IPS-20b (cell line): ENCODE measurements at regions not wholly inside any gene's neighbourhood (a gene's known extent, or its start where the extent isn't known, plus 50 kb on each side); places are given as distances from the start of the nearest gene placed in this dataset.

Source experiments
- H3K27ac ChIP-seq: one replicate; pipeline ENCODE4 v1.5.1; 2013; ENCODE audit warnings: low read length
- H3K27me3 ChIP-seq: 2 replicates; pipeline ENCODE4 v1.6.1; 2013; ENCODE audit warnings: mild to moderate bottlenecking, low read length, inconsistent platforms; ENCODE audit not compliant: insufficient read depth
- H3K36me3 ChIP-seq: 2 replicates; pipeline ENCODE4 v1.6.1; 2013; ENCODE audit warnings: low read depth, mild to moderate bottlenecking, inconsistent platforms, low read length, moderate library complexity; ENCODE audit not compliant: insufficient read depth
- H3K4me1 ChIP-seq: 2 replicates; pipeline ENCODE4 v1.6.1; 2013; ENCODE audit warnings: mild to moderate bottlenecking, control low read depth, inconsistent platforms, low read length, moderate library complexity; ENCODE audit not compliant: insufficient read depth
- H3K4me3 ChIP-seq: 2 replicates; pipeline ENCODE4 v1.5.1; 2013; ENCODE audit warnings: mild to moderate bottlenecking, low read length, inconsistent platforms
- H3K9ac ChIP-seq: 2 replicates; pipeline ENCODE4 v1.6.1; 2013; ENCODE audit warnings: low read depth, mild to moderate bottlenecking, inconsistent platforms, low read length, moderate library complexity
- H3K9me3 ChIP-seq: 2 replicates; pipeline ENCODE4 v1.6.1; 2013; ENCODE audit warnings: mild to moderate bottlenecking, low read depth, low read length, inconsistent platforms; ENCODE audit not compliant: insufficient read depth

- no peaks in the 10 kb centered on the region for H3K9me3 ChIP-seq
- no peak overlapping the region for H3K9ac ChIP-seq
- no peaks in the 10 kb centered on the region for H3K4me1 ChIP-seq
- H3K27ac ChIP-seq: no peak overlapping the region
- H3K4me3 ChIP-seq: no peak overlapping the region
- H3K36me3 ChIP-seq: no peaks in the 10 kb centered on the region
- no peaks in the 10 kb centered on the region for H3K27me3 ChIP-seq
Measured at GRCh38 chr10:118481871-118482270, 113.6 kb downstream of the PRLHR start.

DNA sequence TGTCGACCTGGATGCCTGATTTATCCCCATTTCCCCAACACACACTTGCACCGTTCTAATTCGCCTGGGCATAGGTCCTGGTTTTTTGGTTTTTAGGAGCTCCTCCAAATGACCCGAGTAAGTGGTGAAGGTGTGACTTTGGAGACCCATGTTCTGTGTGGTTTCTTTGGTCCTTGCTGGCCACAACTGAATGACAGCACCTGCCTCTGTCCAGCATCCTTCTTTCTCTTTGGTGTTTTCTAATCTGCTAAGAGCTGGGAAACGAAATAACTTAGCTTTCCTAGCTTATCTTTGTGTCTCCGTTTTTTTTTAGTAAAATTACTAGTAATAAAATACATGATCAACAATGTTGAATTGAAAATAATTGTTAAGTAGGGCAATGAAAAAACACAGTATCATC is 120.2 kb downstream of the PRLHR start:
- no peaks in the 10 kb centered on the region for H3K4me1 ChIP-seq
- H3K27me3 ChIP-seq: no peaks in the 10 kb centered on the region
- H3K9ac ChIP-seq: no peak overlapping the region
- H3K36me3 ChIP-seq: no peaks in the 10 kb centered on the region
- no peak overlapping the region for H3K27ac ChIP-seq
- H3K9me3 ChIP-seq: no peaks in the 10 kb centered on the region
- no peak overlapping the region for H3K4me3 ChIP-seq

DNA sequence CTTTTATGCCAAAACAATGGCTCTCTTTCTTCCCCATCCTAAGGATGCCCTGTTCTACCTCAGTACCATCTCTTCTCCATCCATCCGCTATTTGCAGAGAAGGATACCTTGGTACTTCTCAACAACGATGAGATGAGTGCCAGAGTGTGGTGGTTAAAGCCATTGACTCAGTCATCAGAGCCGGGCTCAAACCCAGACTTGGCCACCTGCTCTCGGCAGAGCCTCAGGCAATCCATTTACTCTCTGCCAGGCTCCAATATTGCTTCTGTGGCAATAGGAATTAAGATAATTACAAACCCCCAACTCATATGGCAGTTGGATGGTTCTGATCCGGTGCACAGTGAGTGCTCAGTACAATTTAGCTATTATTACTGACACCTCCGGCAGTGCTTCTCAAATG is 121.3 kb downstream of the PRLHR start:
- H3K36me3 ChIP-seq: no peaks in the 10 kb centered on the region
- H3K27me3 ChIP-seq: no peaks in the 10 kb centered on the region
- H3K9ac ChIP-seq: no peak overlapping the region
- H3K4me3 ChIP-seq: no peak overlapping the region
- no peak overlapping the region for H3K27ac ChIP-seq
- H3K9me3 ChIP-seq: no peaks in the 10 kb centered on the region
- H3K4me1 ChIP-seq: no peaks in the 10 kb centered on the region

GRCh38 chr10:118473305-118473960 is 122.0 kb downstream of the PRLHR start:
- Histone ChIP-seq H3K9ac (no peak overlapping the region), H3K27ac (no peak overlapping the region), H3K36me3 (no peaks in the 10 kb centered on the region), H3K4me3 (no peak overlapping the region), H3K9me3 (no peaks in the 10 kb centered on the region), H3K4me1 (no peaks in the 10 kb centered on the region), H3K27me3 (no peaks in the 10 kb centered on the region)

DNA sequence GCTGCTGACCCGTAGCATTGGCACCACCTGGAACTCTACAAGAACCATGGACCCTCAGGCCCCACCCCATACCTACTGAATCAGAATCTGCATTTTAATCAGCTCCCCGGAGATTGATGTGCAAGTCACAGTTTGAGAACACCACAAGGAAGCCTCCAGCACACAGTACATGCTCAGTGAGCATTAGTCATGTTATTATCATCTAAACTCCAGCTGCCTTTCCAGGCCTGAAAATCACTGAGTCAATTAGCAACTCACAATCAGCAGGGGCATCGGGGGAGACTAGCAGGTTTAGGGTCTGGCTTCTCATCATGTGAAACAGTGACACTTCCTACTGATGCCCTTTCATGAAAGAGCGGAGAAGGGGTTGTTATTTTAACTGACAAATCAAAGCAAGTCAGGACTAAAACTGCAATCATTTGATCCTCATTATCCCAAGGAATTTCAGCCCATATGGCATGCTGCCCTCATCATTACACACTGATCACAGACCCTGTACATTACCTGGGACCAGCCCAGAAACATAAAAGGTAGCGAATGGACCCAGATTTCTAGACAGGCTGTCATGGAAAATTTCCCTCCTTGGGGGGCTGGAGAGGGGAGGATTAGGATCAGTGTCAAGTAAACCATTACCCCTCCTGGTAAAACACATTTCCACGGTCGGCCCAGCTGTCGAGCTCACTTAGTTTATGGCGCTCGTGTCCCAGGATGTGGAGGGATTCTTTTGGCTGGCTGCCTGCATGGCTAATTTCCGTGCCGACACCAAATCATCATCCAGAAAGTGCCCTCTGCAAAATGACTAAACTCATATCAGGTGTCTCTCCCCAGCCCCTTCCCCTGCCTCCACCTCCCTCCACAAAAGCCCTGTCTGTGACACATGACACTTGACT is 122.8 kb downstream of the PRLHR start:
- Histone ChIP-seq H3K4me3 (no peak overlapping the region), H3K4me1 (no peaks in the 10 kb centered on the region), H3K27me3 (no peaks in the 10 kb centered on the region), H3K36me3 (no peaks in the 10 kb centered on the region), H3K27ac (no peak overlapping the region), H3K9ac (no peak overlapping the region), H3K9me3 (no peaks in the 10 kb centered on the region)

DNA sequence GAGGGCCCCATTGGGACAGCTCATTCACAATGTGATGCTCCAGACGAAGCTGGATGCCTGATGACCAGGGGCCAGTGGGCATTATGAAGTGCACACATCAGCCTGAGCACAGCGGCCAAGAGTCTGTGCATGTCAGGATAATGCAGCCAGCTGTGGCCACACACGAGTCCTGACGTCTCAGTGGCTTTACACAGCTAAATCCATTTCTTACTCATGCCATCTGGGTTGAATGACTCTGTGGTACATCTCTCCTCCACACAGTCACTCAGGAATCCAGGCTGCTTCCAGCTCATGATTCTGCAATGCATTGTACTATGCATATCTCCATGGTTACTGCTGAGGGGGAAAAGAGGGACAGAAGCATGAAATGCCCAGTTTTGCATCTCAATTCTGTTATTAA is 123.6 kb downstream of the PRLHR start:
- no peak overlapping the region for H3K4me3 ChIP-seq
- H3K27ac ChIP-seq: no peak overlapping the region
- no peaks in the 10 kb centered on the region for H3K4me1 ChIP-seq
- H3K9ac ChIP-seq: no peak overlapping the region
- H3K36me3 ChIP-seq: no peaks in the 10 kb centered on the region
- no peaks in the 10 kb centered on the region for H3K9me3 ChIP-seq
- no peaks in the 10 kb centered on the region for H3K27me3 ChIP-seq

DNA sequence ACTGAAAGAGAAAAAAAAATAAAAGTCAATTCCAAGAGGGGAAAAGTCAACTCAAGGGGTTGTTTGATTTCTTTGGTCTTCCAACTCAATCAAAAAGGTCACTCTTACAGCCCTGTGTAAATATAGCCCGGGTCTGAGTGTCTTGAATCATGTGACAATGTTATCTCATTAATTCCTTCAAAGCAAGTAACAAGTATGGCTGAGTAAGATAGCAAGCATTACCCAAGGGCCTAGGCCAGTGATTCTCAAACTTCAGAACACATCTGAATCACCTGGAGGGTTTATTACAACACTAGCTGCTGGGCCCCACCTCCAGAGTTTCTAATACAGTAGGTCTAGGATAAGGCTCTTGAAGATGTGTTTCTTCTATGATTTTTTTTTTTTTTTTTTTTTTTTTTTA is 125.0 kb downstream of the PRLHR start:
- no peak overlapping the region for H3K27ac ChIP-seq
- no peaks in the 10 kb centered on the region for H3K27me3 ChIP-seq

DNA sequence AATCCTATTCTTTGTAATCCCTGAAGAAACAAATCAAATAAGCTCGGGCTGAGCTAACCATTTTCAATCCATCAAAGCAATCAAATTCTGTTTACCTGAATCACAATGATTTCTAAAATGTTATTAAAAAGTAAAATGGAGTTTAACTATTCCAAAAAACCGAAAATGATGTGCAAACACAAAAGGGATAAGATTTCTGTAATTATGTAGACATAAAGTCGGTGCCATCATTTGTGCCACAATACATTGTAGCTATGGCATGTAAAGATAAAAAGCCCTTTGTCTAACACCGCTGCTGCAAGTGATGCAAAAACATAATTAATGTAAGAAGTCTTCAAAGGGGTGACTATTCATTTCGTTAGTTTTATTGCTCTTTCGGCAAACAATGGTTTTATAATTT is 125.1 kb upstream of the FAM204A start:
- Histone ChIP-seq H3K36me3 (no peaks in the 10 kb centered on the region), H3K9ac (no peak overlapping the region), H3K27me3 (no peaks in the 10 kb centered on the region), H3K4me1 (no peaks in the 10 kb centered on the region), H3K9me3 (no peaks in the 10 kb centered on the region), H3K4me3 (no peak overlapping the region), H3K27ac (no peak overlapping the region)

More for the DNA sequence above, 125.0 kb downstream of the PRLHR start:
- H3K9ac ChIP-seq: no peak overlapping the region
- no peaks in the 10 kb centered on the region for H3K36me3 ChIP-seq
- H3K9me3 ChIP-seq: no peaks in the 10 kb centered on the region
- H3K4me1 ChIP-seq: no peaks in the 10 kb centered on the region
- H3K4me3 ChIP-seq: no peak overlapping the region

DNA sequence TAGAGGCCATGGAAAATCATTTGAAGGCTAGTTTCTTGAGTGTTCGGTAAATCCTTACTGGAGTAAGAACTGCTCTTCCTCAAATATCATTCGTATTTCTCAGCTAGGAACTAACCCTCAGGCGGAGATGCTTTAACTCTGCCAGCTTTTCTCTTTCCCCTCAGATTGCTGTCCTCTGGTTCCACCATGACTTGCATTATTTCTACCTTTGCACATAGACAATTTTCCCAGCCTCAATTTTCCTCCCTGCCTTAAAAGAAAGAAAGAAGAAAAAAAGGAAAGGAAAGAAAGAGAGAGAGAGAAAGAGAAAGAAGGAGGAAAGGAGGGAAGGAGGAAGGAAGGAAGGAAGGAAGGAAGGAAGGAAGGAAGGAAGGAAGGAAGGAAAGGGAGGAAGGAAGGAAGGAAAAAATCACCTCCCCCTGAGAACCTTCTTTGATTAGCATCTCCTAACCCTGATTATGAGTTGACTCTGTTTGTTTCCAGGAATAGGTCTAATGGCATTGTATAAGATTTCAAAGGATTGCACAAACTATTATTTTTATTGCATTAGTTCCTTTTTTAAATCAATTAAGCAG is 123.3 kb upstream of the FAM204A start:
- H3K9me3 ChIP-seq: no peaks in the 10 kb centered on the region
- no peak overlapping the region for H3K4me3 ChIP-seq
- H3K9ac ChIP-seq: no peak overlapping the region
- no peak overlapping the region for H3K27ac ChIP-seq
- H3K27me3 ChIP-seq: no peaks in the 10 kb centered on the region
- no peaks in the 10 kb centered on the region for H3K36me3 ChIP-seq
- H3K4me1 ChIP-seq: no peaks in the 10 kb centered on the region

- Histone ChIP-seq H3K9ac (no peak overlapping the region), H3K4me3 (no peak overlapping the region), H3K4me1 (no peaks in the 10 kb centered on the region), H3K27me3 (peaks cover 7% of the 10 kb centered on the region; the same call in 1 of the 2 replicates), H3K9me3 (no peaks in the 10 kb centered on the region), H3K36me3 (no peaks in the 10 kb centered on the region), H3K27ac (no peak overlapping the region)
Measured at GRCh38 chr10:118463740-118464139, 121.6 kb upstream of the FAM204A start.

DNA sequence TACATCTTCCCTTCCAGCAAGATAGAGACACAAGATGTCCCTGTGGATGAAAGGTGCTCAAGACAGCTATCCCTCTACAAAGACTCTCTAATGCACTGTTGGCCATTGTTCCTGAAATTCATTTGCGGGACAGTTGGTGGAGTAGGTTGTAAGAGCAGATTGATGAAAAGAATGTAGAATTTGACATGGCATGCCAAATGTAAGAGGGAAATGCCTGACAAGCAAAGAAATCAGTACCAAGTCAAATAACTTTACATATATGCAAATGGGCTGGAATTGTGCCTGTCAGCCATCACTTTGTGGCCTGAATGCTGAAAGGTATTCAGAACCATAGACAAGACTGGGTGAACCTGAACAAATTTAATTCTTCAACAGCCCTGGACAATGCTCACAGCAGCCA is 120.3 kb upstream of the FAM204A start:
- no peaks in the 10 kb centered on the region for H3K36me3 ChIP-seq
- no peak overlapping the region for H3K27ac ChIP-seq
- H3K9me3 ChIP-seq: no peaks in the 10 kb centered on the region
- no peak overlapping the region for H3K4me3 ChIP-seq
- H3K9ac ChIP-seq: no peak overlapping the region
- no peaks in the 10 kb centered on the region for H3K4me1 ChIP-seq
- peaks cover 7% of the 10 kb centered on the region; the same call in 1 of the 2 replicates for H3K27me3 ChIP-seq
